Esophagus muscularis mucosa (tissue), 4 donors: ENCODE measurements at regions not wholly inside any gene's neighbourhood (a gene's known extent, or its start where the extent isn't known, plus 50 kb on each side); places are given as distances from the start of the nearest gene placed in this dataset.

Experiments
- DNase-seq: peaks from one replicate; pipeline ENCODE4 v3.0.0-alpha.2; 2017; ENCODE audit errors: extremely low spot score
- H3K27ac ChIP-seq, 4 donors: fragments of 200-600 bp; sonication (generic); replicated peaks in 1 of 4; 1 replicate in 3 of 4; 2 replicates in 1 of 4; pipeline ENCODE4 v1.5.1; 2016 to 2019; ENCODE audit warnings: mild to moderate bottlenecking in 1 of 4
- H3K27me3 ChIP-seq, 4 donors: fragments of 200-600 bp; sonication (generic); one replicate each; pipeline versions ENCODE4 v1.5.1 to v1.6.0; 2016 to 2019
- H3K36me3 ChIP-seq, 4 donors: fragments of 200-600 bp; sonication (generic); one replicate each; pipeline ENCODE4 v1.5.1; 2016 to 2019
- H3K4me1 ChIP-seq, 4 donors: fragments of 200-600 bp; sonication (generic); one replicate each; pipeline ENCODE4 v1.5.1; 2016 to 2019
- H3K4me3 ChIP-seq, 4 donors: fragments of 200-600 bp; sonication (generic); 1 replicate in 2 of 4; 2 replicates in 2 of 4; pipeline ENCODE4 v1.5.1; 2016 to 2019; ENCODE audit warnings: mild to moderate bottlenecking in 4 of 4, moderate library complexity in 1 of 4
- H3K9me3 ChIP-seq, 4 donors: fragments of 200-600 bp; sonication (generic); 1 replicate in 3 of 4; 2 replicates in 1 of 4; pipeline ENCODE4 v1.5.1; 2016 to 2019
- CTCF ChIP-seq, 3 experiments: fragments of 200-600 bp in 2 of 3; fragments of 450-650 bp in 1 of 3; sonication (generic) in 2 of 3; IDR thresholded peaks; one replicate each; pipeline ENCODE4 v1.5.1; 2017 to 2019; ENCODE audit warnings: antibody characterized with exemption in 3 of 3, mild to moderate bottlenecking in 2 of 3, moderate library complexity in 1 of 3
- EP300 ChIP-seq: sonication (generic); formaldehyde crosslinking; IDR thresholded peaks from one replicate; pipeline ENCODE4 v1.6.1; 2017; ENCODE audit warnings: antibody characterized with exemption
- POLR2A ChIP-seq: fragments of 450-650 bp; IDR thresholded peaks from one replicate; pipeline ENCODE4 v1.6.1; 2017; ENCODE audit warnings: antibody characterized with exemption, moderate library complexity, mild to moderate bottlenecking, low read depth
- POLR2AphosphoS5 ChIP-seq, 2 donors: sonication (generic); formaldehyde crosslinking; IDR thresholded peaks; one replicate each; pipeline ENCODE4 v1.6.1; 2017; ENCODE audit warnings: antibody characterized with exemption in 2 of 2
- WGBS: methylation state at CpG from one replicate; pipeline ENCODE4 v1.1.5; 2018; 5-methylcytosine and 5-hydroxymethylcytosine counted together
- intact Hi-C: fragments of 100-400 bp; cut with DNase I; formaldehyde crosslinking; loops from one replicate; pipeline ENCODE4 v1.15.1; 2023

GRCh38 chr19:28642787-28643683 lies 569.9 kb downstream of the UQCRFS1 start:
- Histone ChIP-seq H3K27me3 (no peaks in the 10 kb centered on the region), H3K9me3 (no peaks in the 10 kb centered on the region), H3K4me1 (no peaks in the 10 kb centered on the region), H3K36me3 (no peaks in the 10 kb centered on the region), H3K4me3 (no peak overlapping the region), H3K27ac (no peak overlapping the region)
- 55% methylated on average over 8 of the region's 10 CpGs for WGBS
- intact Hi-C loops = no loop called here
- TF ChIP-seq CTCF (IDR thresholded peaks at IDR 0.05) (no peak), POLR2A (no peak), EP300 (no peak), POLR2AphosphoS5 (IDR thresholded peaks at IDR 0.05) (no peak)
- DNase-seq = peak; percentile 77

GRCh38 chr19:28641395-28641794 lies 571.6 kb downstream of the UQCRFS1 start:
- H3K27me3 ChIP-seq = peaks cover 0 to 3% (median 0%) of the 10 kb centered on the region in 4 donors
- intact Hi-C loops = no loop called here
- TF ChIP-seq POLR2A (no peak), EP300 (no peak), POLR2AphosphoS5 (IDR thresholded peaks at IDR 0.05) (no peak), CTCF (IDR thresholded peaks at IDR 0.05) (no peak)
- no peak overlapping the region for H3K27ac ChIP-seq
- H3K4me3 ChIP-seq = no peak overlapping the region
- no peak for DNase-seq
- no peaks in the 10 kb centered on the region for H3K36me3 ChIP-seq
- no peaks in the 10 kb centered on the region for H3K9me3 ChIP-seq
- 61% methylated on average over 6 of the region's 6 CpGs for whole genome bisulfite sequencing
- no peaks in the 10 kb centered on the region for H3K4me1 ChIP-seq

GRCh38 chr19:28640506-28640905 lies 572.4 kb downstream of the UQCRFS1 start:
- H3K4me3 ChIP-seq = no peak overlapping the region
- DNase-seq = peak; percentile 68
- no peak overlapping the region for H3K27ac ChIP-seq
- no peak for TF ChIP-seq CTCF (IDR thresholded peaks at IDR 0.05)
- TF ChIP-seq POLR2A = no peak
- no peak for TF ChIP-seq EP300
- TF ChIP-seq POLR2AphosphoS5 (IDR thresholded peaks at IDR 0.05) = no peak
- intact Hi-C loops = no loop called here
- WGBS = 67% methylated on average over 4 of the region's 4 CpGs
- H3K4me1 ChIP-seq = no peaks in the 10 kb centered on the region
- H3K36me3 ChIP-seq = no peaks in the 10 kb centered on the region
- no peaks in the 10 kb centered on the region for H3K9me3 ChIP-seq
- peaks cover 0 to 3% (median 0%) of the 10 kb centered on the region in 4 donors for H3K27me3 ChIP-seq

GRCh38 chr19:28638445-28638844 lies 574.5 kb downstream of the UQCRFS1 start:
- intact Hi-C loops = loop anchor here (10.0 kb wide), 1 partner anchor 174 kb away; no protein-coding TSS in a partner anchor
- DNase-seq = peak; percentile 60
- Histone ChIP-seq H3K27me3 (peaks cover 0 to 3% (median 0%) of the 10 kb centered on the region in 4 donors), H3K4me1 (no peaks in the 10 kb centered on the region), H3K4me3 (no peak overlapping the region), H3K9me3 (peaks cover 0 to 12% (median 9%) of the 10 kb centered on the region in 4 donors), H3K36me3 (no peaks in the 10 kb centered on the region), H3K27ac (no peak overlapping the region)
- 89% methylated on average over 4 of the region's 4 CpGs for WGBS
- TF ChIP-seq POLR2AphosphoS5 (IDR thresholded peaks at IDR 0.05) = no peak
- TF ChIP-seq EP300 = no peak
- no peak for TF ChIP-seq POLR2A
- TF ChIP-seq CTCF (IDR thresholded peaks at IDR 0.05) = no peak
